Activated CD4-positive, alpha-beta T cell treated with anti-CD3 and anti-CD28 coated beads for 1 hour (primary cell): ENCODE measurements at regions not wholly inside any gene's neighbourhood (a gene's known extent, or its start where the extent isn't known, plus 50 kb on each side); places are given as distances from the start of the nearest gene placed in this dataset.

ENCODE experiments used
- DNase-seq: peaks from one replicate; pipeline ENCODE4 v3.0.0-alpha.2; 2020

- no peak for DNase-seq
Measured at GRCh38 chr1:208648146-208648545, 404.0 kb upstream of the PLXNA2 start.

DNA sequence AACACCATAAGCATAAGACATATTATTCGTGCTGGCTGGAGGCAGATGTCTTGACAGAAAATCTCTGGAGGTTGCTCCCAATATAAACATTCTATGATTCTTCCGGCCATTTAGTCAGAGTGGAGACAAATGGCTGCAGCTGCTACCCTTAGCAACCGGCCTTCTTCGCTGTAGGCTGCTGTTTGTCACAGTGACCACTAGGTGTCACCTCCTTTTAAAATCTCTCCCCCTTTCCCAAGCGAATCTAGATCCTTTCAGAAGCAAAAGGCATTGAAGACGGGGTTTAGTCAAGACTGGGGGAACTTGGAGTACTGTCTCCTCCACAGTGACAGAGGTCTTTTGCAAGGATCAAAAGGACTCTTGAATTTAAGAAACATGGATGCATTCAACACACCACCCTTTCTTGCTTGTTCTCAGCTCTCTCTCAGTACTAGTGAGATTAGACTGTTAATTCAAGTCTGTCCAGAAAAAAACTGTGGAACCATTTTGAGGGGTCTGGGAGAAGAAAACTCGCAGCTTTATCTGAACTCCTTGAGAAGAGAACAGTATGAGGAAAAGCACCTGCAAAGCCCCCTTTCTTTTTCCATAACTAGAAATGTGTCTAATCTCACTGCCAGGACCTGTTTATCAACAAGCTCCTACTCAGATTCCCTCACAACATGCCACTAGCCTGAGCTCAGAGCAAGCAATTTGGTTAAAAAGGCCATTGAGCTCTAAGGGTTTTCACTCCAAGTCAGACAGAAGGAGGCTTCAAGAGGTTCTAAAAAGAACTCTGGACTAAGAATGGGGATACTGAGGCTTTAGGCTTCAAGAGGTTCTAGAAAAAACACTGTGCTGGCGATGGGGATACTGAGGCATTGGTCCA is 408.3 kb upstream of the PLXNA2 start:
- DNase-seq, result no peak

GRCh38 chr1:208653426-208653825 is 409.2 kb upstream of the PLXNA2 start:
- no peak for DNase-seq

GRCh38 chr1:208654241-208654640 is 410.1 kb upstream of the PLXNA2 start:
- DNase-seq, result no peak

DNA sequence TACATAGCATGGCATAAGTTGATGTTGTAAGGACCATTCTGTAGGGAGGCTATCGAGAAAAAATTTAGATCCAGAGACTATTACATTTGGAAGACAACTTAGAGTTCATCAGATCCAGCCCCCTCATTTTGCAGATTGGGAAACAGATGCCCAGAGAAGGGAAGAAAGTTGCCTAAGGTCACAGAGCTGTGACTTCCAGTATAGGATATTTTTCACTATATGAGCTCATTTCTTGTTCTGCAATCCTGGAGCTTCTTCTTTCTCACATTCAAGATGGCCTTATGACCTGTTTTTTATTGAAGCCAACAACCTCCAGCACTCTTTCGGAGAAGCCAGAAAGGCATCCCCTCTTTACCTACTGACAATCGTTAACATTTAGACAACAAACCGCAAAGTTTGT is 421.8 kb upstream of the PLXNA2 start:
- no peak for DNase-seq

- DNase-seq, result no peak
Measured at GRCh38 chr1:208668991-208669390, 424.8 kb upstream of the PLXNA2 start.

GRCh38 chr1:208670778-208671177 is 426.6 kb upstream of the PLXNA2 start:
- no peak for DNase-seq

DNA sequence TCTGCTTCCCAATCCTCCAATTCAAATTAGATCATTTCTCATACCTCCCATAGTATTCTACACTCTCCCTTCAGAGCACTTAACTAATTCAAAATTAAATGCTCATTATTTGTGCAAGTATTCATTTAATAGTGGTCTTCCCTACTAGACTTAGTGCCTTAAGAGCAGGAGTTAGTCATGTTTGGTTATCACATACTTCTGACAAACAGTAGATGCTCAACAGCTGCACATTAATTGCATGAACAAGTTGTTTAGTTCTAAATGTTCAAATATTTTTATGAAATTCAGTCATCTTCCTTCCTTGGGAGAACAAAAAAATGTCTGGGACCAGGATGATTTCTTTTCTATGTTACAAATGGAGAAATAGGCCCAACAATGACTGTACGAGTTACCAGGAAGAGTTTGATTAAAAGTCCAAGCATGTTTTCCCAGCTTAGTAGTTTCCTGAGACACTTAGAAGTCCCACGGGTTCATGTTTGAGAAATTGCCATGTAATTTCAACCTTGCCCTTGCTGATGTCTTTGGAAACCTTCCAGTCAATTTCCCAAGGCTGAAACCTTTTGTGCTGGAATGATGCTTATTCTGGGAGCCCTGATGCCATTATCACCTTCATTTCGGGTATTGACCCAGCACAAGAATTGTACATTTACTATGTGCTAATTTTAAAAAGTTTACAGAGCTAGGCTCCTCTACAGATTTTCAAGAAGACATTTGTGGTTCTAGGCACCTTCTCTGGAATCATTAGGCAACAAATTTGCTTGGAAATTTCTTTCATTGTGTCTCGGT is 437.9 kb upstream of the PLXNA2 start:
- DNase-seq, result no peak

- DNase-seq, result no peak
Measured at GRCh38 chr1:208682664-208683013, 438.5 kb upstream of the PLXNA2 start.

DNA sequence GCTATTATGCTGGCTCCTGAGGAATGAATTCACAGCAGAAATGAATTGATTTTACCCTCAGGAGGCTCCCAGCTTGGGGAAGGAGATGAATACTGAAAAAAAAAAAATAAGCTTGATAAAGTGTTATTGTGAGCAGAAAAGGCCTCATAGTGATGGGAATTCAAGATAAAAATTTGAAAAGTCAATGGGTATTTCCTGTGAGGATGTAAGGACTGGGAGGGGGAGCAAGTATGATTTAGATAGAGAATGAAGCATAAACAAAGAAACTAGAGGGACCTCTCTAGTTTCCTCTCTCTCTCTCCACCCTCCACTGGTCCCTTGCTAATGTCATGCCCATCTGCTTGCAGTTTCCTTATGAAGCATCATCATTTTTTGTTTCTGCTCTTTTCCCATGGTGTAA is 439.0 kb upstream of the PLXNA2 start:
- no peak for DNase-seq

GRCh38 chr1:208684192-208684591 is 440.0 kb upstream of the PLXNA2 start:
- no peak for DNase-seq

DNA sequence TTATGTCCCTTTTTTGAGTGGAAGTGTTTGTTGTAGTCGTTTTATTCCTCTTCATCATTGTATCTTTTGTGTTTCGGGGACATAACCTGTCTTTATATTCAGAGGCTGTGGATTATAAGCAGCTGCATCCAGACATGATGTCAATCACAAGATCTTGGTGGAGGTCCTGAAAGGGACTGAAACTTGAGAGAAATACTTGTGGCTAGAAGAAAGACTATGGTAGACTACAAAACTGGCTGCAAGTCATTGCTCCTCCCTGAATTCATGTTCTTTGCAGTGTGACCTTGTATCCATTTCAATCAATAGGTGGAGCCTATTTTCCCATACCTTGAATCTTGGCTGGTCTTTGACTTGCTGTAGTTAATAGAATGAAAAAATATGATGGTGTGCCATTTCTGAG is 442.4 kb upstream of the PLXNA2 start:
- no peak for DNase-seq

- DNase-seq, result no peak
Measured at GRCh38 chr1:208688656-208689315, 444.6 kb upstream of the PLXNA2 start.

- no peak for DNase-seq
Measured at GRCh38 chr1:208691012-208691411, 446.8 kb upstream of the PLXNA2 start.

DNA sequence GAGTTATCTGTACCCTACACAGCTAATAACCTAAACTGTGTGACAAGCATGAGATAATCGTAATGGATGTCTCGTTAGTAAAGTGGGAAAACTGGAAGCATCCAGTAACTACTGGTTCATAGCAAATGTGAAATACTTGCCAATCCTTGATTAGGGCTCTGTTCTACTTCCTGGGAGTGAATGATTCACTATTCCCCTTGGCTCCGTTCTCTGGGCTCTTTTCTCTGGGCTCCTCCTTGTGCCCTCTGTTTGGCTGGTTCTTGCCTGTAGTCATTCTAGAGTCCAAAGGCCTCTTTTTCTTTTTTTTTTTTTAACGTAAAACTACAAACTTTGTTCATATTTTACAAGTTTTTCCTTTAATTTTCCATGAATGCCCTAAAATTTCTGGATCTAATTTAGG is 465.8 kb upstream of the PLXNA2 start:
- no peak for DNase-seq

DNA sequence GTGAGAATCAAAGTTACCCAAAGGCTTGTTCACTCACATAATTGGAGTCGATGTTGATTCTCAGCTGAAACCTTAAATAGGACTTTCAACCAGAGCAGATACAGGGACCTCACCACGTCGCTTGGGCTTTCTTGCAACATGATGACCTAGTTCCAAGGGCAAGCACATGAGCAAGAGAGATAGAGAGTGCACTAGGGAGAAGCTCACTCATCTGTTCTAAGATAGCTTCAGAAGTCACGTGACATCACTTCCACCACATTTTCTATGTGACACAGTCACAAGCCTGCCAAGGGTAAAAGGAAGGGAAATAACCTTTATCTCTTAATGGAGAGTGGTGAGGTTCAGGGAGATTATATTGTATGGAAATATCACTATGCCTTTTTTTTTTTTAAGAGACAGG is 470.1 kb upstream of the PLXNA2 start:
- DNase-seq, result no peak

GRCh38 chr1:208717525-208717924 is 473.3 kb upstream of the PLXNA2 start:
- no peak for DNase-seq

DNA sequence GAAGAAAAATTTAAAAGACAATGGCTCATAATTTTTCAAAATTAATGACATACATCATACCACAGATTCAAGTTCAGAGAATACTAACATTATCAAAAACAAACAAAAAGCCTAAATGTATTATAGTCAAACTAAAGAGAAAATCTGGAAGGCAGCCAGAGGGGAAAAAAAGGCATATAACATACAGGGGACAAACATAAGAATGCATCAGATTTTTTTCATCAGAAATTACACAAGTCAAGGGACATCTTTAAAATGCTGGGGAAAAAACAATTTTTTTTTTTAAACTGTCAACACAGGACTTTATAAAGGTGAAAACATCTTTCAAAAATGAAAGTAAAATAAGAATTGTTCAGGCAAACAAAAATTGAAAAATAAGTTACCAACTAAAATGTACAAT is 478.4 kb upstream of the PLXNA2 start:
- no peak for DNase-seq

GRCh38 chr1:208724079-208724478 is 479.9 kb upstream of the PLXNA2 start:
- no peak for DNase-seq

DNA sequence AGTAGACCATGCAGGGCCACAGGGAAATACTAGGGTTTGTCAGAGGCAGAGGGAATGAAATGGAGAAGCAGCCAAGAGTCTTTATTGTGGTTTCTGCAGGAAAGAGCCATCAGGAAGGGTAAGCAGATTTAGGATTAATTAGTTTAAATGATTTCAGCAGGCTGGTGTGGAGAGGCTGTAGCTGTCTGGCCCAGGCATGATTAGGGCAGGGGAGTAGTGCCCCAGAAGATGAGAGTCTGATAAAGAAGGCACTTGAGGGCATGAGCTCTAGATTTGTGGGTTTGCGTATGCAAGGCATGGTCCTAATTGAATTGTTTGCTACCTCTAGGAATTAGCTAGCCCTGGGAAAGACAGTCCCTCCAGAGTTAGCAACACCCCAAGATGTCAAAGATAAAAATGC is 484.6 kb upstream of the PLXNA2 start:
- no peak for DNase-seq

DNA sequence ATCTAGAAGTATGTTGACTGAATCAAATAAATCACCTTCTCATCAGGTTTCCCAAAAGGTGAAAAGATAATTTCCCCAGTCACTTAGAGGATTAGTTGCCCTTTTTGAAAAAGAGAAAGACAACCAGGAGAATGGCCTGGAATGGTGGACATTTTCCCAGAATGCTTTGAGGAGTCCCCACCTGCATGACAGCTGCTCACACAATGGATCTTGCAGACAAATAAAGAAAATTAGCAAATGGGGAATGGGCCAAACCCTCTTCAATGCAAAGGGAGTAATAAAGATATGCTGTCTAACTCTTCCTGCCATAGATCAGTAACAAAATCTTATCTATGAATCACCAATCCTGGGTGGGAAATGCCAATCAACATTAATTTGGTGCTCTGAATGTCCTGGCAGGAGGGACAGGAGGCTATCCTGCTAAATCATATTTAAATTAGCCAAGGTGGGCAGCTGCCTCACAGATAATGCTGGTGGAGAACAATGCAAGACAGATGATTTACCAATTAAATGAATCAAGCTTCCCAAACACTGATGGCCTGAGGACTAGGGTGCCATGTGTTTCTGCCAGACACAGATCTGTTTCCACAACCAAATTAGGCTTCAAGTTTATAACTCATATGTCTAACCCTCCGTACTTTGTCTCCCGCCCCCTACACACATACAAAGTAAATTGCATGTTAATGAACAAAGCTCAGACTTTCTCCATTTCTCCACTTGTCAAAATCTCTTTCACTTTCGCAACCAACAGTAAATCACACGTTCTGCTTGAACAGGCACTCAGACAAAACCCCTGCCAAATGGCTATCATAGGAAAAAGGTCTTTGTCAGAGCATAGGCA is 488.0 kb upstream of the PLXNA2 start:
- DNase-seq, result no peak

DNA sequence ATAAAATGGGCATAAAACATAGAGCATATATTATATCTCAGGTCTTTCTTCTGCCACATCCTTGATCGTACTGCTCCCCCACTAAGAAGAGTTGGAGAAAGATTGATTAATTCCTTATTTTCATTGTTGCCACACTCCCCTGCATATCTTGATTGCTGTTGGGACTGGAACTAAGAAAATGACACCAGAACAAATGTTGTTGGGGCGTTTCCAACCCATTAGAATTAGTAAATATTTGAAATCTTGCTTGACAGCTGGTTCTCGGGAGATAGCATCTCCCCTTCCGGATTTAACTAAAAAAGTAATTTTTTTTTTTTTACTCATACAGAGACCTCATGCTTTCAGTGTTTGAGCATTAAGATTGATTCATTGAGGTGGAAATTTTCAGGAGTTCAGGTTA is 493.0 kb upstream of the PLXNA2 start:
- DNase-seq, result no peak

DNA sequence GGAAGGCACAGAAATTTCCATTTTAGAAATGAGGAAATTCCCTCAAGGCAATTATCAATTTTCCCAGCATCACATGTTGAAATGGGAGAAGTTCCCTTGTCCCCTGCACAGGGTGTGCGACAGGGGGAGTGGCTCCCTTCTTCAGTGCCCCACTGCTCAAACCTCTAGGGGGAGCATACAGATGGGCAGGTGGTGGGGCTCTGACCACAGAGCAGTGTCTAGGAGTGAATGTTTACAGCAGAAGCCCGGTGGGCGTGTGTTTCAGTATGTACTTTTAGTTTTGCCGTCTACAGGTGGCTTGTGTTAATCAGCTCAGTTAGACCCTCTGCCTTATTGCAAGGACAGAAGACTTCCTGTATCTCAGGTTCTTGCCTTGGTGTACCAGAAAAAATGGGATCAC is 493.7 kb upstream of the PLXNA2 start:
- DNase-seq, result no peak
